ENCODE measurements at regions not wholly inside any gene's neighbourhood (a gene's known extent, or its start where the extent isn't known, plus 50 kb on each side); places are given as distances from the start of the nearest gene placed in this dataset.

DNA sequence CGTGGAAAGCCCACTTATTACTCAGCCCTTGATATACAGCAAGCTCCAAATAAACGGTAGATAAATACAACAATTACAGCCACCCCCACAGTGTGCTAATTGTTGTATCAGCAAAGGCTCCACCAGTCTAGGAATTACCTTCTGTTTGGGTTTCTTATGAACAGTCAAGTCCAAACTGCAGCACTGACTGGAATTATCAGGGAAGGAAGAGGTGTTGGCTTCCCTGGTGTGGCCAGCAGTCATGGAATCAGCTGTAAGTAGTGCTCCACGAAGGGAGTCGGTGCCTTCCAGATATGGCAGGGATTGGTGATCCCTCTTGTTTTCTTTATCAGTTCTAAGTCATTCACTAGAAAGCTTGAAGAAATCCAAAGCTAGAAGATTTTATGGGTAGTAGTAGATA, 209.1 kb downstream of the SNX19 start:
- H2BK15ac ChIP-seq (ENCODE audit: low read depth, low read length), result no peak overlapping the region
- no peak overlapping the region for H4K8ac ChIP-seq (replicated peaks; ENCODE audit: insufficient read length, low read depth, low read length)
- no peak overlapping the region for H3T11ph ChIP-seq (ENCODE audit: low read length)
- H3K79me1 ChIP-seq (ENCODE audit: insufficient read depth, low read depth, low read length, poor library complexity, severe bottlenecking), result no peaks in the 10 kb centered on the region
- no peak overlapping the region for H2BK12ac ChIP-seq (ENCODE audit: insufficient read length, low read depth, low read length)
- H2AFZ ChIP-seq (ENCODE audit: low read length), result no peak overlapping the region
- peaks cover 0 to 8% of the 10 kb centered on the region in 2 experiments; a peak in 4 of 5 replicates for H3K9me3 Mint-ChIP-seq
- no peak for DNase-seq
- H3K23ac ChIP-seq (ENCODE audit: insufficient read length, low read depth, low read length), result no peak overlapping the region
- no CpG with 5 or more reads among the region's 4 CpGs for WGBS (ENCODE audit: extremely low coverage, insufficient read length, low lambda C conversion rate)
- no peaks in the 10 kb centered on the region for H3K27me3 ChIP-seq (ENCODE audit: insufficient read depth, low read length)
- H3K27me3 Mint-ChIP-seq (ENCODE audit: low read depth), result peaks cover 10% of the 10 kb centered on the region; the same call in 1 of the 2 replicates
- H3K4me3 Mint-ChIP-seq, result no peak overlapping the region
- H2AK5ac ChIP-seq (ENCODE audit: insufficient read length, low read length), result no peak overlapping the region
- H3K4ac ChIP-seq (ENCODE audit: low read depth, low read length), result no peak overlapping the region
- H3K4me1 Mint-ChIP-seq, result no peaks in the 10 kb centered on the region; a peak in 1 of 4 replicates
- no peaks in the 10 kb centered on the region for H3K4me1 ChIP-seq (ENCODE audit: insufficient read depth, low read length)
- H3K36me3 Mint-ChIP-seq (ENCODE audit: insufficient read depth in 1 of 3, low read depth in 3 of 3), result peaks cover 0 to 2% (median 0%) of the 10 kb centered on the region in 3 experiments; a peak in 2 of 7 replicates
- H4K5ac ChIP-seq (ENCODE audit: insufficient read length, low read depth, low read length), result no peak overlapping the region
- H2BK5ac ChIP-seq (ENCODE audit: insufficient read length, low read length), result no peak overlapping the region
- no peak overlapping the region for H3K4me2 ChIP-seq (ENCODE audit: insufficient read depth, insufficient read length, low read length)
- no peaks in the 10 kb centered on the region for H3K23me2 ChIP-seq (ENCODE audit: insufficient read length, low read depth, low read length, poor library complexity, severe bottlenecking)
- H4K91ac ChIP-seq (ENCODE audit: insufficient read length, low read depth, low read length), result no peak overlapping the region
- H3K79me2 ChIP-seq (ENCODE audit: insufficient read depth, low read length), result no peaks in the 10 kb centered on the region
- H3K56ac ChIP-seq (ENCODE audit: insufficient read length, low read depth, low read length), result no peak overlapping the region
- no peaks in the 10 kb centered on the region for H4K20me1 ChIP-seq (ENCODE audit: control insufficient read depth, insufficient read depth, insufficient read length)
- H3K14ac ChIP-seq (ENCODE audit: insufficient read depth, low read length), result no peak overlapping the region
- H2BK20ac ChIP-seq (ENCODE audit: low read depth, low read length, poor library complexity, severe bottlenecking), result no peak overlapping the region
- no peak overlapping the region for H3K27ac Mint-ChIP-seq
- no peak overlapping the region for H3K27ac ChIP-seq (ENCODE audit: insufficient read length, low read depth, low read length)
- no peak overlapping the region for H3K9ac ChIP-seq (ENCODE audit: extremely low read depth, insufficient read length, low read length)
- no peaks in the 10 kb centered on the region for H3K9me3 ChIP-seq (ENCODE audit: control insufficient read depth, low read depth, low read length)
- no peak overlapping the region for H3K18ac ChIP-seq (ENCODE audit: insufficient read length, low read depth, low read length)
- H2BK120ac ChIP-seq (ENCODE audit: low read depth, low read length, poor library complexity, severe bottlenecking), result no peak overlapping the region
- no peak for TF ChIP-seq CTCF (conservative IDR thresholded peaks at IDR 0.05)

Data from H9 (cell line).